CD8-positive, alpha-beta memory T cell (primary cell): ENCODE measurements at regions not wholly inside any gene's neighbourhood (a gene's known extent, or its start where the extent isn't known, plus 50 kb on each side); places are given as distances from the start of the nearest gene placed in this dataset.

ENCODE experiments used
- CTCF ChIA-PET: fragments of 350-600 bp; sonication (Branson Sonifier 250); formaldehyde crosslinking; loops from one replicate; lab custom pipeline; 2021; ENCODE audit warnings: antibody characterized with exemption; lab: Charles Lee
- POLR2A ChIA-PET: fragments of 350-600 bp; sonication (Branson Sonifier 250); formaldehyde crosslinking; loops from one replicate; lab custom pipeline; 2021; ENCODE audit warnings: antibody characterized with exemption; lab: Charles Lee
- DNase-seq, 5 donors: peaks; one replicate each; pipeline versions ENCODE4 v3.0.0 to v3.0.0-alpha.2; 2020 to 2022; ENCODE audit warnings: mixed read lengths in 1 of 5
- H3K27ac ChIP-seq: one replicate; pipeline ENCODE4 v1.7.0; 2013; ENCODE audit warnings: low read depth, mild to moderate bottlenecking, low read length, moderate library complexity
- H3K27me3 ChIP-seq: 2 replicates; pipeline ENCODE4 v1.7.0; 2013; ENCODE audit warnings: low read length, mild to moderate bottlenecking; ENCODE audit not compliant: insufficient read depth, poor library complexity, severe bottlenecking
- H3K36me3 ChIP-seq: 2 replicates; pipeline ENCODE4 v1.7.0; 2013; ENCODE audit warnings: mild to moderate bottlenecking, low read length, moderate library complexity; ENCODE audit not compliant: insufficient read depth
- H3K4me1 ChIP-seq: 2 replicates; pipeline ENCODE4 v1.7.0; 2013; ENCODE audit warnings: mild to moderate bottlenecking, low read length, moderate library complexity; ENCODE audit not compliant: insufficient read depth
- H3K4me3 ChIP-seq: 2 replicates; pipeline ENCODE4 v1.7.0; 2013; ENCODE audit warnings: mild to moderate bottlenecking, low read length
- H3K9me3 ChIP-seq: 2 replicates; pipeline ENCODE4 v1.7.0; 2013; ENCODE audit warnings: mild to moderate bottlenecking, low read length
- H3K27ac Mint-ChIP-seq, 8 donors: one replicate each; pipeline ENCODE4 v1.8.0; 2020 to 2021; ENCODE audit warnings: mixed read lengths in 8 of 8, mild to moderate bottlenecking in 6 of 8, inconsistent platforms in 3 of 8, moderate library complexity in 3 of 8
- H3K27me3 Mint-ChIP-seq, 2 donors: one replicate each; pipeline ENCODE4 v1.8.0; 2020 to 2021; ENCODE audit warnings: mixed read lengths in 2 of 2, mild to moderate bottlenecking in 1 of 2, moderate library complexity in 1 of 2
- H3K36me3 Mint-ChIP-seq, 3 donors: one replicate each; pipeline ENCODE4 v1.8.0; 2020 to 2021; ENCODE audit warnings: mixed read lengths in 3 of 3, inconsistent platforms in 1 of 3, mild to moderate bottlenecking in 1 of 3
- H3K4me1 Mint-ChIP-seq, 3 donors: one replicate each; pipeline ENCODE4 v1.8.0; 2020 to 2021; ENCODE audit warnings: mixed read lengths in 3 of 3, inconsistent platforms in 1 of 3, mild to moderate bottlenecking in 1 of 3
- H3K4me3 Mint-ChIP-seq, 7 donors: one replicate each; pipeline ENCODE4 v1.8.0; 2020 to 2021; ENCODE audit warnings: mixed read lengths in 7 of 7, mild to moderate bottlenecking in 6 of 7, moderate library complexity in 4 of 7, inconsistent platforms in 2 of 7
- H3K9me3 Mint-ChIP-seq, 5 donors: one replicate each; pipeline ENCODE4 v1.8.0; 2020 to 2022; ENCODE audit warnings: mixed read lengths in 5 of 5, mild to moderate bottlenecking in 3 of 5, moderate library complexity in 2 of 5, inconsistent platforms in 1 of 5

DNA sequence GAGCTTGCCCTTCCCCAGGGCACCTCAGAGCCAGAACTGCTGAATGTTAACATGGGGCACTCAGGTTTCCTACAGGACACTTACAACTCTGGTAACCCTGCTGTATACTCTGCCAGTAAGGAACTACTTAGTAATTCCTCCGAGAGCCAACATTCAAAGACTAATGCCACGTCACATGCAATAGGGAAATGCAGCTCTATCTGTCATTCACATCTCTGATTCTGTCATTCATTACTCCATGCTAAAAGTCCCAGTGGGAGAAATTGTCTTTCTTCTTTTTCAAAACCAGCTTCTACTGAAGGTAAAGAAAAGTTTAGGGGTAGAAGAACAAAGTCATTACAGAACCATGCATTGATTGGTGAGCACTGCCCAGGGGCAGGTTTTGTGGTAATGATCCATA, 189.2 kb downstream of the DAD1 start:
- no peak for DNase-seq
- no peaks in the 10 kb centered on the region for H3K36me3 ChIP-seq
- CTCF ChIA-PET = no interaction called here
- POLR2A ChIA-PET = no interaction called here
- H3K9me3 ChIP-seq = no peaks in the 10 kb centered on the region
- H3K27me3 Mint-ChIP-seq = no peaks in the 10 kb centered on the region
- no peaks in the 10 kb centered on the region for H3K36me3 Mint-ChIP-seq
- H3K27ac ChIP-seq = no peak overlapping the region
- no peak overlapping the region for H3K4me3 Mint-ChIP-seq
- H3K27me3 ChIP-seq = no peaks in the 10 kb centered on the region
- H3K27ac Mint-ChIP-seq = no peak overlapping the region
- no peaks in the 10 kb centered on the region for H3K4me1 ChIP-seq
- H3K4me1 Mint-ChIP-seq = no peaks in the 10 kb centered on the region
- no peaks in the 10 kb centered on the region for H3K9me3 Mint-ChIP-seq
- H3K4me3 ChIP-seq = no peak overlapping the region

DNA sequence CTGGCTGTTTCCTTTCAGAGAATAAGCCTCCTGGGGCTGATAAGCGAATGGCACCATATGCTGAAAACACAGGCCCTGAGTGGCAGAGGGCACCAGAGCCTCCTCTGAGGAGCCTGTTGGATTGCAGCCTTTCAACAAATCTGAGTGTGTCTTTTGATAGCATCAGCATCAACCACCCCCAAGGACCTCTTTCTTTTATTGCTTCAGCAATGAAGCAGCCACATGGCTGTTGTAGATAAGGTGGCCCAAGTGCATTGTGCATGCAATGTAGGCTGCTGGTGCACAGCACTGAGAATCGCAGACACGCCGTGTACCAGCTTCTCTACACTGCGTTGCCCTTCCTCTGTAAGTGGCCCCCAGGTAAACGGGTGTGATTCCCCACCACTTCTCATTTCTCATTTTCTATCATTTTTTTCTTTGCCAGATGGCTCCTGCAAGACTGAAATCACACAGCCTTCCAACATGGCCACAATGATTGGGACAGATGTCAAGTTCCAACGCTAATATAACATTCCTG, 191.7 kb downstream of the DAD1 start:
- H3K4me3 Mint-ChIP-seq = no peak overlapping the region
- no peaks in the 10 kb centered on the region for H3K27me3 ChIP-seq
- no peak overlapping the region for H3K27ac Mint-ChIP-seq
- H3K4me1 Mint-ChIP-seq = no peaks in the 10 kb centered on the region
- ChIA-PET POLR2A (no interaction called here), CTCF (no interaction called here)
- H3K36me3 ChIP-seq = no peaks in the 10 kb centered on the region
- no peaks in the 10 kb centered on the region for H3K9me3 ChIP-seq
- no peak for DNase-seq
- no peaks in the 10 kb centered on the region for H3K36me3 Mint-ChIP-seq
- no peaks in the 10 kb centered on the region for H3K27me3 Mint-ChIP-seq
- H3K9me3 Mint-ChIP-seq = no peaks in the 10 kb centered on the region
- no peaks in the 10 kb centered on the region for H3K4me1 ChIP-seq
- H3K27ac ChIP-seq = no peak overlapping the region
- H3K4me3 ChIP-seq = no peak overlapping the region

GRCh38 chr14:22395803-22396202, 193.2 kb downstream of the DAD1 start:
- H3K27ac Mint-ChIP-seq = peak overlapping the region in 1 of 8 donors; percentile 6
- H3K27me3 Mint-ChIP-seq = no peaks in the 10 kb centered on the region
- no peak for DNase-seq
- ChIA-PET POLR2A (no interaction called here), CTCF (no interaction called here)
- Histone ChIP-seq H3K27ac (no peak overlapping the region), H3K4me3 (no peak overlapping the region), H3K36me3 (no peaks in the 10 kb centered on the region), H3K9me3 (no peaks in the 10 kb centered on the region), H3K4me1 (no peaks in the 10 kb centered on the region), H3K27me3 (no peaks in the 10 kb centered on the region)
- no peaks in the 10 kb centered on the region for H3K4me1 Mint-ChIP-seq
- no peaks in the 10 kb centered on the region for H3K9me3 Mint-ChIP-seq
- H3K4me3 Mint-ChIP-seq = no peak overlapping the region
- no peaks in the 10 kb centered on the region for H3K36me3 Mint-ChIP-seq

- no peaks in the 10 kb centered on the region for H3K4me1 Mint-ChIP-seq
- no peaks in the 10 kb centered on the region for H3K9me3 Mint-ChIP-seq
- CTCF ChIA-PET = no interaction called here
- Histone ChIP-seq H3K27ac (no peak overlapping the region), H3K9me3 (no peaks in the 10 kb centered on the region), H3K36me3 (no peaks in the 10 kb centered on the region), H3K4me3 (no peak overlapping the region), H3K27me3 (no peaks in the 10 kb centered on the region), H3K4me1 (no peaks in the 10 kb centered on the region)
- POLR2A ChIA-PET = no interaction called here
- H3K4me3 Mint-ChIP-seq = no peak overlapping the region
- H3K27ac Mint-ChIP-seq = no peak overlapping the region
- DNase-seq = no peak
- H3K27me3 Mint-ChIP-seq = no peaks in the 10 kb centered on the region
- no peaks in the 10 kb centered on the region for H3K36me3 Mint-ChIP-seq
These were observed 194.4 kb downstream of the DAD1 start for GRCh38 chr14:22394616-22395015.

- POLR2A ChIA-PET = no interaction called here
These were observed 195.2 kb downstream of the DAD1 start for GRCh38 chr14:22393796-22394195.

GRCh38 chr14:22391908-22392565, 197.0 kb downstream of the DAD1 start:
- Histone ChIP-seq H3K27ac (no peak overlapping the region), H3K36me3 (no peaks in the 10 kb centered on the region), H3K4me1 (no peaks in the 10 kb centered on the region), H3K27me3 (no peaks in the 10 kb centered on the region), H3K9me3 (no peaks in the 10 kb centered on the region), H3K4me3 (no peak overlapping the region)
- H3K4me3 Mint-ChIP-seq = no peak overlapping the region
- POLR2A ChIA-PET = no interaction called here
- no peaks in the 10 kb centered on the region for H3K36me3 Mint-ChIP-seq
- H3K4me1 Mint-ChIP-seq = no peaks in the 10 kb centered on the region
- no peak overlapping the region for H3K27ac Mint-ChIP-seq
- H3K27me3 Mint-ChIP-seq = no peaks in the 10 kb centered on the region
- no peaks in the 10 kb centered on the region for H3K9me3 Mint-ChIP-seq
- DNase-seq = no peak
- CTCF ChIA-PET = no interaction called here

More at GRCh38 chr14:22393796-22394195, 195.2 kb downstream of the DAD1 start:
- Mint-ChIP-seq H3K27me3 (no peaks in the 10 kb centered on the region), H3K9me3 (no peaks in the 10 kb centered on the region), H3K4me3 (no peak overlapping the region), H3K4me1 (no peaks in the 10 kb centered on the region), H3K27ac (no peak overlapping the region), H3K36me3 (no peaks in the 10 kb centered on the region)
- H3K27ac ChIP-seq = no peak overlapping the region
- CTCF ChIA-PET = no interaction called here
- H3K4me1 ChIP-seq = no peaks in the 10 kb centered on the region
- DNase-seq = no peak
- no peak overlapping the region for H3K4me3 ChIP-seq
- H3K36me3 ChIP-seq = no peaks in the 10 kb centered on the region
- H3K27me3 ChIP-seq = no peaks in the 10 kb centered on the region
- H3K9me3 ChIP-seq = no peaks in the 10 kb centered on the region

DNA sequence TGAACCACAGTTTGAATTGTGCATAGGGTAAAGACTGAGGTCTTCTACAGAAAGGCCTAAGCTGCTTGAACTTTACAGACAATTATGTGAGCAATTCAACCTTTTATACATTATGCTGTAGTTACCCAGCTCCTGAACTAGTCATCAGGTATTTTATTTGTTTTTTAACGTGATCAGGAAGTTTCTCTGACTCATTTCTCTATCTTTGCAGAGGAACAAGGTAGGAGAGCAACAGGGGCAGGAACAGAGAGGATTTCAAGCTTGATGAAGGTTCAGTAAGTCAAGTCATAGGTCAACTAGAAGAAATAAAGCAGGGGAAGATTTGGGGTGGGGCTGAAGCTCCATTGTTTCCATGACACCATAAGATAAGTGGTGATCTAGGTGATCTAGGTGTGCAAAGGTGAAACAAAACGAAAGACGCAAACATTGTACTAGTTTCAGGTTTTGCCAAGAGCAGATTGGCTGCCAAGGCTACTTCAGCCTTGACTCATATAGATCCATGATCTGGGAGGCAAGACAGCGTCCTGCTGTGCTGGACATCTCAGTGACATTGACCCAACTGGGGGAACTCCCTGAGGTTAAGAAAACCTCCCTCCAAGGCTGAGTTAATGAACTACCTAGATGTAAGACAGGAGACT, 198.1 kb downstream of the DAD1 start:
- H3K36me3 ChIP-seq = no peaks in the 10 kb centered on the region
- no peak overlapping the region for H3K27ac ChIP-seq
- H3K4me1 ChIP-seq = no peaks in the 10 kb centered on the region
- Mint-ChIP-seq H3K36me3 (no peaks in the 10 kb centered on the region), H3K27ac (no peak overlapping the region), H3K27me3 (no peaks in the 10 kb centered on the region), H3K4me3 (no peak overlapping the region), H3K4me1 (no peaks in the 10 kb centered on the region), H3K9me3 (no peaks in the 10 kb centered on the region)
- H3K9me3 ChIP-seq = no peaks in the 10 kb centered on the region
- ChIA-PET POLR2A (no interaction called here), CTCF (no interaction called here)
- H3K4me3 ChIP-seq = no peak overlapping the region
- H3K27me3 ChIP-seq = no peaks in the 10 kb centered on the region
- no peak for DNase-seq

DNA sequence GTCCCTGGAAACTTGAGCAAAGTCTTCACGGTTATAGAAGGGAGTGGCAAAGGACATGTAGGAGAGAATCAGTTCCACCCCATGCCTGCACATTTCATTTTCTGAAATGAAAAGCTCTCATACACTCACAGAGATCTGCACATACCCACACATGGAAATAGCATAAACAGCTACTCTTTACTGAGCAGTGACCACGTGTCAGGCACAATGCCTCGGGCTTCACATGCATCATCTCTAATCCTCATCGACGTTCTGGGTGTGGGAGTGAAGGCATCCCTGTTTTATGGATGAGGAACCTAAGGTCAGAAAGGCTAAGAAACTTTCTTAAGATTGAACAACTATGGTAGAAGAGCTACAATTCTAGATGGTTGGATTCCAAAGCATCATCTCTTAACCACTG, 198.8 kb downstream of the DAD1 start:
- Mint-ChIP-seq H3K27me3 (no peaks in the 10 kb centered on the region), H3K4me3 (no peak overlapping the region), H3K36me3 (no peaks in the 10 kb centered on the region), H3K27ac (no peak overlapping the region), H3K4me1 (no peaks in the 10 kb centered on the region), H3K9me3 (no peaks in the 10 kb centered on the region)
- no peaks in the 10 kb centered on the region for H3K36me3 ChIP-seq
- DNase-seq = no peak
- no peak overlapping the region for H3K4me3 ChIP-seq
- ChIA-PET CTCF (no interaction called here), POLR2A (no interaction called here)
- no peak overlapping the region for H3K27ac ChIP-seq
- H3K9me3 ChIP-seq = no peaks in the 10 kb centered on the region
- H3K27me3 ChIP-seq = no peaks in the 10 kb centered on the region
- H3K4me1 ChIP-seq = no peaks in the 10 kb centered on the region
